Body of pancreas (tissue), 4 donors: ENCODE measurements at regions not wholly inside any gene's neighbourhood (a gene's known extent, or its start where the extent isn't known, plus 50 kb on each side); places are given as distances from the start of the nearest gene placed in this dataset.

Experiments
- POLR2A ChIP-seq, 3 donors: fragments of 450-650 bp; IDR thresholded peaks; one replicate each; pipeline ENCODE4 v1.6.1; 2016; ENCODE audit warnings: antibody characterized with exemption in 3 of 3, mild to moderate bottlenecking in 2 of 3
- TF ChIP-seq, protein P1 (sequence below), 7 experiments: fragments of 450-650 bp in 4 of 7; fragments of 200-600 bp in 3 of 7; sonication (generic) in 3 of 7; IDR thresholded peaks; one replicate each; pipeline ENCODE4 v1.5.1; 2016 to 2019; ENCODE audit warnings: antibody characterized with exemption in 7 of 7

DNA sequence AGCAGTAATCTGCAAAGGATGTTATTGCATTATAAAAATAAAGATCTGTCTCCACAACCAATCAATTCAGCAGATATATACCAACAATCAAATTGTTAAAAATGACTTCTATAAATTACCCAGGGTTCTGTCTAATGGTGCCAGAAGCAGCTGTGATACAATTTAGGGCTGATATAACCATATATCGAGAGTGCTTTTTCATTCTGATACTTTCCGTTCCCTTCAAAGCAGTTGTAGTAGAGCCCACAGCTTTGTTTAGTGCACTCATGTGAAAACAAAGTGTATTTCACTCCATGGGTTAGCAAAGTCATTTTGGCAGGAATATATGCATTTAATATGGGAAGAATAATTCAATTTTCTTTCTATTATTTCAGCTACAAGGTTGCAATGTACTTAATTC, 83.1 kb upstream of the CHCHD3 start:
- TF ChIP-seq, protein P1, sequence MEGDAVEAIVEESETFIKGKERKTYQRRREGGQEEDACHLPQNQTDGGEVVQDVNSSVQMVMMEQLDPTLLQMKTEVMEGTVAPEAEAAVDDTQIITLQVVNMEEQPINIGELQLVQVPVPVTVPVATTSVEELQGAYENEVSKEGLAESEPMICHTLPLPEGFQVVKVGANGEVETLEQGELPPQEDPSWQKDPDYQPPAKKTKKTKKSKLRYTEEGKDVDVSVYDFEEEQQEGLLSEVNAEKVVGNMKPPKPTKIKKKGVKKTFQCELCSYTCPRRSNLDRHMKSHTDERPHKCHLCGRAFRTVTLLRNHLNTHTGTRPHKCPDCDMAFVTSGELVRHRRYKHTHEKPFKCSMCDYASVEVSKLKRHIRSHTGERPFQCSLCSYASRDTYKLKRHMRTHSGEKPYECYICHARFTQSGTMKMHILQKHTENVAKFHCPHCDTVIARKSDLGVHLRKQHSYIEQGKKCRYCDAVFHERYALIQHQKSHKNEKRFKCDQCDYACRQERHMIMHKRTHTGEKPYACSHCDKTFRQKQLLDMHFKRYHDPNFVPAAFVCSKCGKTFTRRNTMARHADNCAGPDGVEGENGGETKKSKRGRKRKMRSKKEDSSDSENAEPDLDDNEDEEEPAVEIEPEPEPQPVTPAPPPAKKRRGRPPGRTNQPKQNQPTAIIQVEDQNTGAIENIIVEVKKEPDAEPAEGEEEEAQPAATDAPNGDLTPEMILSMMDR (IDR thresholded peaks at IDR 0.05): no peak
- TF ChIP-seq POLR2A (IDR thresholded peaks at IDR 0.05): no peak
